NOMO-1 treated with dmso at 0.1 percent for 144 hours (cell line): ENCODE measurements at regions not wholly inside any gene's neighbourhood (a gene's known extent, or its start where the extent isn't known, plus 50 kb on each side); places are given as distances from the start of the nearest gene placed in this dataset.

Experiments used
- DNase-seq: peaks from one replicate; lab custom pipeline; 2025; ENCODE audit not compliant: unreplicated experiment; lab: John Stamatoyannopoulos, UW

DNA sequence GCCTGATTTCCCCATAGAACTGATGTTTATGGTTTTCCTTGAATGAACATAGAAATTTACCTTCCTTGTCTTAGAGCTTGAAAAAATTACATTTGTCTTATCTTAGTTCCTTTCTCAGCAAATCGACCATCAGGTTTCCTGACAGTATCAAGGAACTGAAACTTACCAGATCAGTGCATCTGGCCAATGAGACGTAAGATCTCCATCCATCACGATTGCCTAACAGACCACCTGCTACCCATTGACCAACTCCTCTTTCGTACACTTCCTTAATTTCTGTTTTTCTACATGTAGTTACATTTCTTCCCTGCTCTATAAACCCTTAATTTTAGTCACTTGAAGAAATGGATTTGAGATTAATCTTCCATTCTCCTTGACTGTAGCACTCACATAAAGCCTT is 57.4 kb upstream of the TMPRSS15 start:
- DNase-seq: peak; percentile 85

DNA sequence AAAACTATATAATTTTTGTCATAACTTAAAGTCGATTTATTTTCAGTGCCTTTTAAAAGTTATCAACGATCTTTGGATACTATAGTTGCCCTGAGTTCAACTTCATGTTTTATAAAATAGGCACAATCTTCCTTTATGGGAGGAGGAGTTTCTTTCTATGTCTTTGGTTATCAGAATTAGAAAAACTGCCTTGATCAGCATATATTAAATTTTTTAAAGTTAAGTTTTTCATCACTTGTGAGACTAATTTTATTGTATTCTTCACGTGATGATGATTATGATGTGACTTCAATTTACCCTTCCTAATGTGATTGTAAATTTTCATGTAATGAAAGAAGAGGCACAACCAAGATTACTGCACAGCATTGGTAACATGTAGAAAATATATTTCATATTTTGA is 58.2 kb upstream of the TMPRSS15 start:
- no peak for DNase-seq

DNA sequence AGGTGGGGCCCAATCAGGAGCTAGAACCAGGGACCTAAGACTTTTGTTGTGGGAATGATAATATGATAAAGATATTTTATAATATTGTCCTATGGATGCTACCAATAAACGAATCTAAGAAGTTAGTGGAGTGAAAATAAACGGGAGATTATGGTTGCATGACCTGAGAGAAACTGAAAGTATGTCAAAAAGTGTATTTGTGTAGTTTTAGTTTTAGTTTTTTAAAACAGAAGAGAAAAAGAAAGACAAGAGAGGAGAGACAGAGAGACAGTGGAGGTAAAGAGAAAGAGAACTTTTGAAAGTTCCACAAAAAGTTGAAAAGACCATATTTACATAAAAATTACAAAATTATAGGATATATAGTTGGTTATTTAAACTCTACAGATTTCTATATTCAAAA is 64.1 kb upstream of the TMPRSS15 start:
- DNase-seq: no peak

DNA sequence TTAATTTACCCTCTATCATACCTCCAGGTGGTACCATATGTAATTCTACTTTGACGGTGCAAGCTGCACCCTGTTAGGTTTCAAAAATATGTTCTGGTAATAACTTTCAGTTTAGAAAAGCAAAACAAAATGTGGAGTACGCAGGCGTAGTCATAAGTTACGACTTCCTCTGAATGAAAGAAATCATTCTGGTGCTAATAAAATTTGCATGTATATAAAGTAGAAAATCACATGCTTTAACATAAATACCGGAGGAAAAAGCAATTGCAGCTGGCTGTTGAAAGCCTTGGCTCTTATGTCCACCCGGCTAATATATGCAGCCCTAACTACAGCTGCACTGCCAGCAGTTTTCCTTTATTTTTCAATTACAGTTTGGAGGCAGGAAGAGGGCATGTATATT is 65.2 kb upstream of the TMPRSS15 start:
- no peak for DNase-seq

DNA sequence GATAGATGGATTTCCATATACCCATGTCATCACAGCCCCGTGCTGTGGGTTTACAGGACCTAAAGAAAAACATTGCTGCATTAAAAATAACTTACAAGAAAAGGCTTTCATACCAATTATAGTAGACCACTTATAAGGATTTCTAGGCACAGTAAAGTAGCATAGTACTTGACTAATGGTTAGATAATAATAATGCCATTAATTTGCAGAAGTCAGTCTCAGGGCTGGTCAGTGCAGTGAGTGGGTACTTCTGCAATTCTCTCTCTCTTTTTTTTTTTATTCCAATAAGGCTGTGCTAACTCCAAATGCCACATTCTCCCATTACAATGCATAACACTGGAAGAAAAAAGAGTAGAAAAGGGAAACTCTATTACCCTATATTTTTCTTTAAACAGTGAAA is 73.1 kb upstream of the TMPRSS15 start:
- no peak for DNase-seq

DNA sequence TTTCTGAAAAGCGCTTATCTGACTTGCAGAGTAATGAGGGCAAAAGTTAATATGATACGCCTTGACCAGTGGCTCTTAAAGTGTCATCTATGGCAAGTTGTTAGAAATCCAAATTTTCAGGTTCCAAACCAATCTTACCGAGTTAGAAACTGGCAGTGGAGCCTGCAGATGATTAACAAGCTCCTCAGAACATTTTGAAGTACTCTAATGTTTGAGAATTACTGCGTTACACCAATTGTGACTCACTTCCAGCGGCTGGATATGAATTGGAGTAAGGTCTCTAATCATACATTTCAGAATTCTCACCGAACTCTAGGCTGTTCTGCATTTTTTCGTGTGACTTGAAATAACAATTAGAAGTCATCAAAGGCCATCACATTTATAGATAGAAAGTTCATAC is 73.5 kb upstream of the TMPRSS15 start:
- no peak for DNase-seq

DNA sequence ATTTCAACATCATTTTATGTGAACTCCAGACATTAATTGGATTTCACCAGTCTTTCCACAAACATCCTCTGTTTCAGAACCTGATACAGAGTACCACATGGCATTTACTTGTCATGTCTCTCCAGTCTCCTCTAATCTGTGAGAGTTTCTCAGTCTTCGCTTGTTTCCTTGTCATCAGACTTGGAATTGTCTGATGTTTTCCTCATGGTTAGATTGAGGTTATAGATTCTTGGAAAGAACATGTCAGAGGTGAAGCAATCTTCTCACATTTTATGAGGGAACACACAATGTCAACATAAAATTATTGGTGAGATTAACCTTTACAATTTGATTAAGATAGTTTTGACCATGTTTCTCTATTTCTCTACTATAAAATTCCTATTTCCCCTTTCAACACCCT is 74.9 kb upstream of the TMPRSS15 start:
- no peak for DNase-seq

DNA sequence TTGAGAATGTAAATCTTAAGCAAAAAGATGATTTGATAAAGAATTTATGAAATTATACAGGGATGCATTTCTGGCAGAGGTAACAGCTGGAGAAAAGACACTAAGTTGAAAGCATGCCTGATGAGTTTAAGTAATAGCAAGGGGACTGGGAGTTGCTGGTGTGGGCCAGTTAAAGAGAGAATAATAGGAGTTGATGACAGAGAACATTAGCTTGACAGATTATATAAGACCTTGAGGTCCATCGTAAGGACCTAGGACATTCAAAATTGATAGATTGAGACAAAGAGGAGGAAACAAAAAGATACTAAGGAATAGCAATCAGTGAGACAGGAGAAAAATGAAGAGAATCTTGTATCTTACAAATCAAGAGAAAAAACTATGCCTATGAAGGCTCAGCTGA is 84.7 kb upstream of the TMPRSS15 start:
- no peak for DNase-seq

DNA sequence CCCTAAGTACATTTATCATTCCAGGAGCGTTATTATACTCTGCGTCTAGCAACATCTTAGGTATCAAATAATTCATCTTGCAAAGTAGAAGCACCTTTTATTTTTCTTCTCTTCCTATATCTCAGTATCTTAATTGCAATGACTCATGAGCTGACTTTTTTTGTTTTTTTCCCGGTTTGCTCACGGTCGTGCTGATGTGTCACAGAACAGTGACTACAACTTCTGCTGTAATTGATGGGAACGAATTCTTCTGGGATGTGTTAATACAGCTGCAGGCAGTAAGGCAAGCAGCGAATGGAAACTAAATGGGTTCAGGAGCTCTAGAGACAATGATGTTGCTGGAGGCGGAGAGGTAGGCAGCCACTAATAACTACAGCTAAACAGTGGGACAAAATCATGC is 89.8 kb upstream of the TMPRSS15 start:
- DNase-seq: no peak

DNA sequence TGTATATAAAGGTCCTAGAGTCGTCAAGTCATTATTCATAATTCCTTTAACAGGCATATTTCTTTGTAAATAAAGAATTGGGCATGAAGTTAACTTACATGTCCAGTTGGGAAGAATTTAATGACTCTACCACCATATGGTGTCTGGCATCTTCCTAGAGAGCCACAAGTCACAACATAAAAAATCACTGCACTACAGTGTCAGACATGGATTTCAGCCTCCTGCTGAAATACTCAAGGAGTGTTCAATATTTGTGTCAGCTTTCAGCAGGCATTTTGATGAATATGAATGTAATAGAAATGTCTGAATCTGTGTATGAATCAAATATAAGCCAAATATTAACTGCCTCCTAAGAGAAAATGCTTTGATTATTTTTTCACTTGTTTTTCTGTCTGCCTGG is 91.9 kb upstream of the TMPRSS15 start:
- no peak for DNase-seq

DNA sequence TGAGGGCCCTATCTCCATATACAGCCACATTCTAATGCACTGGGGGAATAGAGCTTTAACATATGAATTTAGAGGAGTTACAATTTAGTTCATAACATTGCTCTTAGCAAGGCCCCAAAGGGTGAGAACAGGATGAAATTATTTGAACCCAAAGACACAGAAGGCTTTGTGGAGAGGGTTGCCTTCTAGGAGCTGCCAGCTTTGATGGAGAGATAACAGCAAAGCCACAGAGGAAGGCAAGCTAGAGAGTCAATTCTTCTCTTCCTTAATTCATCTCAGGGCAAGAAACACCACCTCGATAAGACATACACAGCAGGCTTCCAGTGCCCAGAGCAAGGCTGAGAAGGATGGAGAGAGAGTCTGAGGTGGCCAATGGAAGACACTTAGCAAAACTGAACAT is 94.8 kb upstream of the TMPRSS15 start:
- DNase-seq: no peak

DNA sequence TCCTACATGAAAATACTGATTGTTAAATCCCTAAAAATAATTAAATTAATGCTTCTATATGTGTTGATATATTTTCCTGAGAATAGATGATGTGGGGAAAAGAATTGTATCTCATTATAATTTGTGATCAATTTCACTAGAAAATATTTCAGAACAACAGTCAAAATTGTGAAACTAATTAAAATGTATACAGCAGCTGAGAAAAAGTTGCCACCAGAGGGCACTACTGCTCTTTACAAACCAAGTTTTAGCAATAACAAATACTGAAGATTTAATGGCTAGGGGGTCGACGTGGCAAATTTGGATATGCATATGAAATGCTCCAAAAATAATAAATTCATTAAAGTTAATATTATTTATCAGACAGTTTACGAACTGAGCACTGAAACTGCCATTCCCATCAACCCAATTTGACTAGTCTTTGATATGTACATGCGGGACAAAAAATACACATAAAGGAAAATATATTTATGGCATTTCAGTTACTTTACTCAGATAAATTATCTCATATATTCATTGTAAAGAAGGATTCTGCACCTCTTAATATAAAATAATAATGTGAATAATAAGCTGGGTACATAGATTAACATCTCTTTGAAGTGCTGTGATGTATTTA is 96.3 kb upstream of the TMPRSS15 start:
- no peak for DNase-seq

DNA sequence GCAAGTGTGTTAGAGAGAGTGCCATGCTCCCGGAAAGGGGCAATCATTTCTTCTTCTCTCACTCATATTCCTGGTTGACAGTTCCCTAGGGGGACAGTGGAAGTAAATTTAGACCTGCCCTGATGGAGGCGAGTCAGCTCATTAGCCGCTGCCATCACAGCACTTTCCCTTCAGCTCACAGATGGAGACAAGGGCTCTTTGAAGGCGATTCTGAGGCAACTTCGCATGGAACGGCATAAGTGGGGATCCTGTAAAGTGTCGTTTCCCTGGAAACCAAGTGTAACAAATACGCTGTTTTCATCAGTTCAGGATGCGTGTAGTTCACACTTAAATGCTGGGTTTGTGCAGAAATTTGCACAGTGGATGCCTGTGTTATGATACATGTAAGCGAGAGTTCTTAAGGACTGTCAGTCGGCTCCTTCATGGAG is 114.5 kb upstream of the TMPRSS15 start:
- DNase-seq: no peak

DNA sequence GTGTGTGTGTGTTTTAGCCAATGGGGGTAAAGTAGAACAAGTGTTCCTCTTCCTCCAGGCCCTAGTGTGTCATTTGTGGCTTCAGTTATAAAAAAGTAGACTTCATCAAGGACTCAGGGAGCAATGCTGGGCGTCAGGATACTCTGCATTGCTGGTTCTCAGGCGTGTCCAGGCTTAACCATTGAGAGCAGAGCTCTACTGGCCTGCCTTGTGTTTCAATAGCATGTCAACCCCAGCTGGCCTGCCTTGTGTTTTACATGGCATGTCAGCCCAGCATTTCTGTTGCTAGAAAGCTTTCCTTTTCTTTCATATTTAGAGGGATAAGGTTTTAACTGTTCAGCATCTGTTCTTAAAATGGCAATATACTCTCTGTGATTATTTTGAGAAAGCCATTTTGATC is 117.6 kb upstream of the TMPRSS15 start:
- DNase-seq: no peak

DNA sequence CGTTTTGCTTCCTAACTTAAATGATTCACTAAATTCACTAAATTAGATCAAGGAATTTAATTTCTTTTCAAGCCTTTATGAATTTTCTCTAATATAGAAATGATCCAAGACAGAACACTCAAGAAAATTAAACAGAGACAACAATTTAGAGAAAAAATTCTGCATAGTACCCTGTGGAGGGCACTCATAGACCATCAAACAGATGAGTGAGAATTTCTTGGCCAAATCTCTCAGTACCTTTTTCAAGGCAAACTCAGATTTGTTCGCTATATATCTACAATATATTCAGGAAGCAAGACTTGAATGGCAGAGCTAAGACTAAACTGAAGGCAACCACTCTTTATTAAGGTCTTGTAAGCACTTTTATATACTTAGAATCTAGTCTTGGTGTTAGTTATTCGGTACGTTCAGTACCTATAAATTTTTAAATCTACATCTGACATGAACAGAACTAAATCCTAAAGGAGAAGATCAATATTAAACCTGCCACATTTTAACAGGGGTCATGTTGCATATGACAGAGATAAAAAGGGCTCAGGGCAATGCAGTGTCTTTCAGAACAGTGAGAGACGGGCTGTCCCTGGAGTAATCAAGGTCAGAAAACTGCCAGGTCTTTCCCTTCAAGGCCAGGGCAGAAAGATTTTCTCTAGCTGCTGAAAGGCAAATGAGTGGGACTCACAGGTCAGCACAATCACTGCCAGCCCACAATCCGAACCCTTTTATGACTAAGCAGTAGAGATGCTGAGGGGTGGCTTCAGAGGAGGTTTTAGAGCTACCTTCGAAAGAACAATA is 118.8 kb upstream of the TMPRSS15 start:
- no peak for DNase-seq

DNA sequence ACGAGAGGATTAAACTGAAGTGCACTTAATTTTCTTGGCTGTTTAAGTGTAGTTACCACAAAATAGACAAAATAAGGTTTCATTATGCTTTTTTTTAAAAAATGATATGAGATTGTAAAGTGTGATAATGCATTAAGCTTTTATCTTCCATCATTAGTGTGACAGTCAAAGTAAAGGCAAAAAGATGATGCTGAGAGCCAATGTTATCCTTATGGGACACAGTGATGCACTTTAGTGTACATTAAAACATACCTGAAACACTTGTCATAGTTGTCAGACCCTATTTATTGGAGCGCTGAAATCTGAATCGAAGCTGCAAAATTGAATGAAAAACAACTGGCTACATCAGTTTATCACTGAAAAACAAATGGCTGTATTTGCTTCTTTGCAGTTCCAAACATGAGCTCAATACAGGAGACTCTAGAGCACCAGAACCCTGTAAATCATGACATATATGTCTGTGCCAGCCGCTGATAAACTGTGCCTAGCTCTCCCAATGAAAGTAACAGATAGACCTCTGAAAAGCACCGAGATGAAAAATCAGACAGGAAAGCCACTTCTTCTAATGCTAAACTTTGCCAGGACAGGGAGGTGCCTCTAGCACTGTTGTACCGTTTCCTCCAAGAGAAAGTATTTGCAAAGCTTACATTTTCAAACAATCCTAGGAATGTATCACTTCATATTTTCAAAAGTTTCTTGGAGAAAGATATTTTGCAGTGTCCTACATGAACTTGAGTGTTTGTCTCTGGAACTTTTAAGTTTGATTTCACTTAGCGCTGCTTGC is 120.7 kb upstream of the TMPRSS15 start:
- DNase-seq: no peak

DNA sequence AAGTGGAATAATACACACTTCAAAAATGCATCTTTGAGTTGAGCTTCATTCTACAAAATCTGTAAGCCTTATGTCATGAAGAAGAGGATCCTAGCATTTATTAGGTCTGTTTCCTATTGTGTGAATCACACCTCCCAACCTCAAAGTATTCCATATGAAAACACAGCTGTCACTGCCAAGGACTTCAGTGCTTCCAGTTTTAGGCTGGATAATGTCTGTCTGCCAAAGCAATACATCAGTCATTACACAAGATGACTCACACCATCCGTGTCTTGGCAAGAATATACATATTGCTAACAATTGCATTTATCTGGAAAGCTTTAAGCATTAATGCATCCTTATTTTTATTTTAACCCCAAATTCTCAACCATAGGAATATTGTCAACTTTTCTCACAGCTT is 125.7 kb upstream of the TMPRSS15 start:
- DNase-seq: no peak

DNA sequence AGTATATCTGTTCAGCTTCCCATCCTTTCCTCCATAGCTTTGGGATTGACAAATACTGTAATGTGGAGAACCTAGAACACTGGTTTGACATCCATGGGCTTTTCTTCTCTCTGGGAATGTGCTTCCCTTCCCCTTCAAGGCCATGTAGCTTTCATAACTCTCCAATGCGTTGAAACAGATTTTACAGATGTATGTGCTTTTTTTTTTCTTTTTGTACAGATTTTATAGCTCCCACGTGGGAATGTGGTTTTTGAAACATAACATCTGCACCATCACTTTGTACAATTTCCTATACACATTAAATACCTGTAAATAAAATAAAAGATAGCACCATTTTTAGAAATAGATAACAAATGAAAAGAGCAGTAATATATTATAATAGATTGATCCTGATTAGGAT is 138.5 kb upstream of the TMPRSS15 start:
- no peak for DNase-seq

DNA sequence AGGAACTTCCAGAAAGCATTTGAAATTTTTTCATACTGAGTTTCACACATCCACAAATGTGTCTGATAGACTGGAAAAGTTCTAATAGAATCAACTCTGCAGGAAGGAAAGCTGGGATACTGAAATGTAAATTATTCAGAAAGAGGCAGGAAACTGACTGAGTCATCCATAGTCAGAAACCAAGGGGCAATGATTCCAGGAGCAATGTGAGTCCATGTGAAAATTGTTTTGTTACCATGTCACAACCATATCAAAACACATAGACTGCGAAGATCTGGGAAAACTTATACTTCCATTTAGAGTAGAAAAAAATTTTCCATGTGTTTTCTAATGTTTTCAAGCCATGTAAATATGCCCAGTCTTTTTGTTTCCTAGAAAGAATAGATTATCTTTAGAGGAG is 142.3 kb upstream of the TMPRSS15 start:
- DNase-seq: no peak

DNA sequence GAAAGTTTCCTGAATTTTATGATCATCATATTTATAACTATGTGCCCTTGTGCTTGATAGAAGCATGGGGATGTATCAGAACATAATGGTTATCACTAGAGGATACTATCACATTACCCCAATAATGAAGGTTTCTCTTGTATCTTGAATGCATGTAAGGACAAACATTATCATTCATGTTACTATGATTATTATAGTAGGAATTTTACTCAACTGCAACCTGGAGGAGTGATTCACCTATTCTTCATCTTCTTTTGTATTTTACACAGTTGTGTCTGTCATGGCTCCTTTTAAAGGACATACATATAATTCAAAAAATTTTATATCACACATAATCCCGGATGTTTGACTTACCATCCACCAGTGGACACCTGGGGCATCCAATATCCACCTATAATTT is 143.8 kb upstream of the TMPRSS15 start:
- DNase-seq: no peak

DNA sequence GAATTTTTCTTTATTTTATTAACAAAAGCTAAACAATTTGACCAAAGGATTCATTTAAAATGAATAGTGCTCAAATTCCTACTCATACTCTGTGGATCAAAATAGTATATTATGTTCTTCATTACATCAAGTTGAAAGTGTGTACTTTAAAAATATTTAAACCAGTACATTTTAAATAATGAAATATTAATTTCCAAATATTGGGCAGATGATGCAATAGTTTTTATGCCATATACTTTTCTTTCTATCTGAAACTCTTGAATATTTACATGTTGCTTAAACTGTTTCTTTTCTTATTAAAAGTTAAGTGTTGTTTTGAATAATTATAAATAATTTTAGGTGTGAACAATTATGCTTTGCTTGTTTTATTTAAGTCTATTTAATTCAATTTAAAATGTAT is 144.7 kb upstream of the TMPRSS15 start:
- no peak for DNase-seq

DNA sequence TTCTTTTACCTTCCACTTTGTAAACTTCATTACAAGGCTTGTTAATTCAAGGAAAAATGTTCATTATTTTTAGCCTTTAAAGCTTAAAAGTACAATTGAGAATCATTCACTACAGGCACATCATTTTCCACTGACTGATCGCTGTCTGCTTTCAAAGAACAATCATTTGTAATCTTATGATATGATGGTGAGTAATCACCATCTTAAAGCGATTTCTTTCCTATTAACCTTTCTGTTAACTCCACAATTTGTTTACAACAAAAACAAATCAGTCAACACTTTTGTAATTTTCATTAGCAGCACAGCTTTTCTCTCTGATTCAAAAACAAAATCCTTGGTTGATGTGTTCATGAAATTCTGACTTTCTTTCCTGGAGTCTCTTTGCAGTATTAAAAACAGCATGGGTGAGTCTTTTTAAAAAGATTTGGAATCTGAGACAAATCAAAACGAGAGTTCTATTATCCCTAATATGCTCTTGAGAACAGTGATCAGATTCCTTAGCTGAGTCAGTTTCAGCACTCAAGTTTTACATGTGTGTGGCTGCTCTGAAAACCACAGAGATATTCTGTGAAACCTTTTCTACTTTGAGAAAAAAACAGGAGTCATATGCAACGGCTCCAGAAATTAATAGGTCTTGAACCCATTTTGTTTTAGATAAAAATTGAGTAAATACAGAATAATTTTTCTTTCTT is 145.8 kb upstream of the TMPRSS15 start:
- DNase-seq: no peak
